D721Med (cell line): ENCODE measurements at regions not wholly inside any gene's neighbourhood (a gene's known extent, or its start where the extent isn't known, plus 50 kb on each side); places are given as distances from the start of the nearest gene placed in this dataset.
"Not testable (repeated sequence)": the region's sequence is repeated elsewhere in the genome, so short reads cannot be mapped to it uniquely, and the experiment has no call there.

ENCODE experiments used
- DNase-seq: peaks from one replicate; pipeline ENCODE4 v3.0.0; 2011; ENCODE audit warnings: low spot score; ENCODE audit not compliant: insufficient read length
- FAIRE-seq: peaks from 2 replicates; lab custom pipeline; 2011; peaks lifted over from hg19 to GRCh38; lab: Jason Lieb, UNC
- CTCF ChIP-seq: IDR thresholded peaks from 2 replicates; pipeline ENCODE4 v1.5.1; 2012; ENCODE audit warnings: mild to moderate bottlenecking, control low read depth; ENCODE audit not compliant: insufficient read depth; ENCODE audit errors: missing control alignments

GRCh38 chr13:44629465-44630183 is 53.5 kb upstream of the TSC22D1 start:
- no peak for FAIRE-seq
- TF ChIP-seq CTCF = no peak
- DNase-seq = no peak

- DNase-seq, FAIRE-seq: not testable (repeated sequence)
Observed at GRCh38 chr13:44628826-44629225, 52.7 kb upstream of the TSC22D1 start.

GRCh38 chr13:44627441-44627840 is 51.3 kb upstream of the TSC22D1 start:
- TF ChIP-seq CTCF = no peak
- no peak for DNase-seq
- FAIRE-seq = no peak

- FAIRE-seq (no peak), DNase-seq (no peak)
- TF ChIP-seq CTCF = no peak
Observed at GRCh38 chr13:44626176-44626575, 50.0 kb upstream of the TSC22D1 start.
